PC-3 (cell line): ENCODE measurements at regions not wholly inside any gene's neighbourhood (a gene's known extent, or its start where the extent isn't known, plus 50 kb on each side); places are given as distances from the start of the nearest gene placed in this dataset.

Source experiments
- ATAC-seq: fragments of 200-7000 bp; cut with Tn5 transposase; 2 replicates; pipeline ENCODE4 v1.9.1; 2020; ENCODE audit warnings: mild to moderate bottlenecking, moderate library complexity
- BruUV-seq: library from RNA; stranded (reverse); fragments of 400-500 nt; replicated peaks from 2 replicates; lab custom pipeline; 2021; lab: Mats Ljungman, UMichigan
- CTCF ChIA-PET: fragments of 300-600 bp; sonication (Branson Sonifier 250); formaldehyde crosslinking; loops from one replicate; lab custom pipeline; 2022; ENCODE audit warnings: antibody characterized with exemption; lab: Charles Lee
- POLR2A ChIA-PET: fragments of 300-600 bp; sonication (Branson Sonifier 250); formaldehyde crosslinking; loops from one replicate; lab custom pipeline; 2022; ENCODE audit warnings: antibody characterized with exemption; ENCODE audit not compliant: unreplicated experiment; lab: Charles Lee
- DNase-seq: peaks from one replicate; pipeline ENCODE4 v3.0.0-alpha.2; 2015
- H2AFZ ChIP-seq: fragments of 300-600 bp; sonication (generic); 2 replicates; pipeline ENCODE4 v1.6.0; 2016; ENCODE audit warnings: antibody characterized with exemption, low read length
- H3F3A ChIP-seq: fragments of 300-600 bp; sonication (generic); one replicate; pipeline ENCODE4 v1.6.0; 2017; ENCODE audit warnings: antibody characterized with exemption, low read length, control low read depth, mild to moderate bottlenecking; ENCODE audit not compliant: unreplicated experiment
- H3K27ac ChIP-seq: fragments of 300-600 bp; sonication (generic); 2 replicates; pipeline ENCODE4 v1.5.1; 2016; ENCODE audit warnings: mild to moderate bottlenecking, low read length
- H3K27me3 ChIP-seq: fragments of 300-600 bp; sonication (generic); 2 replicates; pipeline ENCODE4 v1.6.1; 2016; ENCODE audit warnings: low read length, mixed read lengths
- H3K36me3 ChIP-seq: fragments of 300-600 bp; sonication (generic); 2 replicates; pipeline ENCODE4 v1.6.1; 2016; ENCODE audit warnings: low read depth, mixed run types, low read length, mixed read lengths
- H3K4me1 ChIP-seq: fragments of 300-600 bp; sonication (generic); 2 replicates; pipeline ENCODE4 v1.5.1; 2016; ENCODE audit warnings: low read length; ENCODE audit not compliant: insufficient read depth
- H3K4me2 ChIP-seq: fragments of 300-600 bp; sonication (generic); 2 replicates; pipeline ENCODE4 v1.6.0; 2016; ENCODE audit warnings: low read length
- H3K4me3 ChIP-seq: fragments of 300-600 bp; sonication (generic); 2 replicates; pipeline ENCODE4 v1.5.1; 2016; ENCODE audit warnings: mild to moderate bottlenecking, low read length, mixed read lengths
- H3K79me2 ChIP-seq: fragments of 300-600 bp; sonication (generic); 2 replicates; pipeline ENCODE4 v1.6.1; 2017; ENCODE audit warnings: low read length, mixed read lengths
- H3K9ac ChIP-seq: fragments of 300-600 bp; sonication (generic); 2 replicates; pipeline ENCODE4 v1.6.0; 2016; ENCODE audit warnings: mild to moderate bottlenecking, low read length
- H3K9me2 ChIP-seq: fragments of 300-600 bp; sonication (generic); replicated peaks from 2 replicates; pipeline ENCODE4 v1.6.1; 2016; ENCODE audit warnings: mixed run types, low read length, mixed read lengths
- H3K9me3 ChIP-seq: fragments of 300-600 bp; sonication (generic); 2 replicates; pipeline ENCODE4 v1.6.1; 2016; ENCODE audit warnings: low read length, mixed read lengths
- H4K20me1 ChIP-seq: fragments of 300-600 bp; sonication (generic); 2 replicates; pipeline ENCODE4 v1.6.1; 2016; ENCODE audit warnings: low read length, mixed read lengths
- CTCF ChIP-seq: fragments of 300-600 bp; sonication (generic); conservative IDR thresholded peaks from 2 replicates; pipeline ENCODE4 v1.5.1; 2017; ENCODE audit warnings: antibody characterized with exemption, low read depth, mild to moderate bottlenecking, low read length
- EZH2 ChIP-seq: fragments of 300-600 bp; sonication (generic); IDR thresholded peaks from one replicate; pipeline ENCODE4 v1.6.1; 2017; ENCODE audit warnings: antibody characterized with exemption, mild to moderate bottlenecking, low read length; ENCODE audit not compliant: unreplicated experiment
- EZH2phosphoT487 ChIP-seq: fragments of 300-600 bp; sonication (generic); IDR thresholded peaks from 2 replicates; pipeline ENCODE4 v1.6.1; 2018; ENCODE audit warnings: mild to moderate bottlenecking, antibody characterized with exemption, low read length, borderline replicate concordance
- intact Hi-C: fragments of 100-400 bp; cut with micrococcal nuclease; formaldehyde crosslinking; loops from 2 replicates; pipeline ENCODE4 v1.9.0; 2023

DNA sequence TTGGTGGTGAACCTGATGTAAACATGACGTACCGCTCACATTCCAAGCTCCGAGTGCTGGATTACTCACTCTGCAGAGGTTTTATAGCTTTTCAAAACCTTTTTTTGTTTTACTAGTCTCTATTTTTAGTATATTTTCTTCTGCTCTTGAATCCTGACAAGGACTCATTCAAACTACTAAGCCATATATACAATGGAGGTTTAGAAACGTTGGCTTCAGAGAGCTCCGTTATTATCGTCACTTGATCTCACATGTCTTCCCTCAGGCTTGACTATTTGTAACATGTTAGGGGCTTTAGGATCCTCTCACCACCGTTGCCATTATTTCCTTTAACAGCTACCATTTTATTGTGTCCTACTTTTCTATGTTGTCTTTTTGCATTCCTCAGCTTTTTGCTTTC, 1321.5 kb upstream of the FLRT2 start:
- ChIA-PET POLR2A (no interaction called here), CTCF (no interaction called here)
- Histone ChIP-seq H3K4me1 (no peaks in the 10 kb centered on the region), H3K4me2 (no peak overlapping the region), H3K27me3 (no peaks in the 10 kb centered on the region), H3K79me2 (no peaks in the 10 kb centered on the region), H3K9ac (no peak overlapping the region), H3K4me3 (no peak overlapping the region), H3K27ac (no peak overlapping the region), H3K9me3 (peaks cover 6% of the 10 kb centered on the region; the same call in 1 of the 2 replicates), H3K9me2 (no peaks in the 10 kb centered on the region), H3K36me3 (no peaks in the 10 kb centered on the region), H3F3A (no peaks in the 10 kb centered on the region), H2AFZ (no peak overlapping the region), H4K20me1 (no peaks in the 10 kb centered on the region)
- ATAC-seq (no peak), DNase-seq (no peak)
- intact Hi-C loops: no loop called here
- BruUV-seq: no TSS peak
- no peak for TF ChIP-seq EZH2
- no peak for TF ChIP-seq EZH2phosphoT487
- no peak for TF ChIP-seq CTCF

DNA sequence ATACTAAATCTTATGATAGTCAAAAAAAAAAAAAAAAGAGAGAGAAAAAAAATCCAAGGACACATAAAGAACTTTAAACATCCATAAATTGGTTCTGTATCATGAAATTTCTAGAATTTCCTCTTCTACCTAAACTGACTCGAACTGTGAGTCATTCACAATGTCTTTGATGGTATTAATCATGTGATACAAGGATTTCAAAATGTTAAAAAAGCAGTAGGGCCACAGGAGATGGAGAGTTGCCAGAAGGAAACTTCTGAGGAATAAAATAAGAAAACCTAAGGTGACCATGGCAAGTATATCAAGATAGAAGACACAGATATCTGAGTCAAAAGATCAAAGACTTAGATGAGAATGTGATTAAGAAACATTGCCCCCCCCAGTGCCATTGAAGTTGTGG, 1320.9 kb upstream of the FLRT2 start:
- intact Hi-C loops: no loop called here
- Histone ChIP-seq H2AFZ (no peak overlapping the region), H3K79me2 (no peaks in the 10 kb centered on the region), H3K4me1 (no peaks in the 10 kb centered on the region), H4K20me1 (no peaks in the 10 kb centered on the region), H3K9ac (no peak overlapping the region), H3K27me3 (no peaks in the 10 kb centered on the region), H3K27ac (no peak overlapping the region), H3K9me2 (no peaks in the 10 kb centered on the region), H3K36me3 (no peaks in the 10 kb centered on the region), H3K4me2 (no peak overlapping the region), H3K9me3 (peaks cover 6% of the 10 kb centered on the region; the same call in 1 of the 2 replicates), H3K4me3 (no peak overlapping the region), H3F3A (no peaks in the 10 kb centered on the region)
- BruUV-seq: no TSS peak
- ATAC-seq (no peak), DNase-seq (no peak)
- CTCF ChIA-PET: no interaction called here
- POLR2A ChIA-PET: no interaction called here
- no peak for TF ChIP-seq EZH2phosphoT487
- no peak for TF ChIP-seq EZH2
- no peak for TF ChIP-seq CTCF

DNA sequence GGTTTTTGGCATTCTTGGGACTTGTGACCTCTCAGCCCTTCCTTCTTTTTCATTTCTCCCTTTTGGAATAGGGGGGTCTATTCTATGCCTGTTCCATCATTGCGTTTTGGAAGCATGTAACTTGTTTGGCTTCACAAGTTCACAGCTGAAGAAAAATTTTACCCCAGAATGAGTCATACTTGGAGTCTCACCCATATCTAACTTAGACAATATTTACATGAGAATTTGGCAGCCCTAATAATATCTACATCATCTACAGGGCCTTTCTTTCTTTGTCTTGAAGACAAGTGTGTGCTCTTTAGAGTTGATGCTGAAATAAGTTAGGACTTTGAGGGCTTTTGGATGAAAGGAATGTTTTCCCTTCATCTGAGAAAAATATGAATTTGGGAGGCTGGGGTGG, 1312.9 kb upstream of the FLRT2 start:
- DNase-seq: no peak
- Histone ChIP-seq H3K79me2 (no peaks in the 10 kb centered on the region), H3K9me2 (no peaks in the 10 kb centered on the region), H3K4me2 (no peak overlapping the region), H2AFZ (no peak overlapping the region), H3F3A (no peaks in the 10 kb centered on the region), H3K9me3 (no peaks in the 10 kb centered on the region; the same call in 1 of the 2 replicates), H3K9ac (no peak overlapping the region), H3K27ac (no peak overlapping the region), H3K4me1 (no peaks in the 10 kb centered on the region), H3K4me3 (no peak overlapping the region), H3K27me3 (no peaks in the 10 kb centered on the region), H4K20me1 (no peaks in the 10 kb centered on the region), H3K36me3 (no peaks in the 10 kb centered on the region)
- TF ChIP-seq CTCF (no peak), EZH2phosphoT487 (no peak), EZH2 (no peak)
- ATAC-seq: no peak
- no TSS peak for BruUV-seq
- intact Hi-C loops: no loop called here
- POLR2A ChIA-PET: no interaction called here
- CTCF ChIA-PET: no interaction called here
